HAP-1 (cell line): ENCODE measurements at regions not wholly inside any gene's neighbourhood (a gene's known extent, or its start where the extent isn't known, plus 50 kb on each side); places are given as distances from the start of the nearest gene placed in this dataset.

Source experiments
- DNase-seq, 2 experiments: peaks; one replicate each; pipeline ENCODE4 v3.0.0-alpha.2; 2016 to 2020; ENCODE audit warnings: low spot score in 2 of 2
- H3K27me3 ChIP-seq: fragments of 250-450 bp; sonication (Bioruptor Pico); 2 replicates; pipeline ENCODE4 v1.5.1; 2020; ENCODE audit warnings: low read depth, mild to moderate bottlenecking, moderate library complexity
- H3K36me3 ChIP-seq: fragments of 250-450 bp; sonication (Bioruptor Pico); replicated peaks from 2 replicates; pipeline ENCODE4 v1.5.1; 2020; ENCODE audit warnings: mild to moderate bottlenecking
- H3K4me1 ChIP-seq: fragments of 250-450 bp; sonication (Bioruptor Pico); 2 replicates; pipeline ENCODE4 v1.5.1; 2020; ENCODE audit warnings: mild to moderate bottlenecking
- H3K4me3 ChIP-seq: fragments of 250-450 bp; sonication (Bioruptor Pico); 2 replicates; pipeline ENCODE4 v1.5.1; 2020; ENCODE audit warnings: mild to moderate bottlenecking, moderate library complexity
- H3K9me3 ChIP-seq: fragments of 250-450 bp; sonication (Bioruptor Pico); 2 replicates; pipeline ENCODE4 v1.5.1; 2020; ENCODE audit warnings: mild to moderate bottlenecking, moderate library complexity
- in situ Hi-C: fragments of 300-500 bp; cut with MboI; formaldehyde crosslinking; loops from 3 replicates; pipeline ENCODE4 v1.14.3; 2020; ENCODE audit warnings: low sequenced_read_pairs, inconsistent platforms, mixed read lengths

DNA sequence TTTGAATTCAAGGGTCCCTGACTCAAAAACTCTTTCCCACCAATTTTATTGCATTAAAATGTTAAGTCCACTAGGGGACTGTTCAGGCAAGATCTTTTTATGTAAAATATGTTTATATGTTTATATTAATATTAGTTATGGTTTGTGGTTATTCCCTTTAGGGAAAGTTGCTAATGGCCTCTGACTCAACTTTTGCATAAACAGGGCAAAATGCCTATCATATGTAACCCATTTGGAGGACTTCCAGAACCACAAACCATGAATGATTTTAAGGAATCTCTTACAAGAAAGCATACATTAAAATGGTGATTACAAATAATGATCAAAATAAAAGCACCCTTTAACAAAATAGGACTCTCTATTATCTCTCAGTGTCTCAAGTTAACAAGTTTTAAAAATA, 1484.5 kb upstream of the ZEB2 start:
- H3K4me3 ChIP-seq = no peak overlapping the region
- DNase-seq = no peak
- H3K36me3 ChIP-seq = no peaks in the 10 kb centered on the region
- H3K27me3 ChIP-seq = no peaks in the 10 kb centered on the region
- peaks cover 2% of the 10 kb centered on the region; the same call in 1 of the 2 replicates for H3K4me1 ChIP-seq
- H3K9me3 ChIP-seq = no peaks in the 10 kb centered on the region
- in situ Hi-C loops = no loop called here

DNA sequence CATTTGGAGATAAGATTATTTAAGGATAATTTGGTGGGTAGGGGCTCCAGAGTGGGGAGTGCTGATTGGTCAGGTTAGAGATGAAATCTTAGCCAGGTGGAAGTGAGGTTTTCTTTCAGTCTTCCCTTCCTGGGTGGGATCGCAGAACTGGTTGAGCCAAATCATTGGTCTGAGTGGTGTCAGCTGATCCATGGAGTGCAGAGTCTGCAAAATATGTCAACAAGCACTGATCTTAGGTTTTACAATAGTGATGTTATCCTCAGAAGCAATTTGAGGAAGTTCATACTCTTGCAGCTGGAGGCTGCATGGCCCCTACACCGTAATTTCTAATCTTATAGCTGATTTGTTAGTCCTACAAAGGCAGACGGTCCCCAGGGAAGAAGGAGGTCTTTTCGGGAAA, 1483.4 kb upstream of the ZEB2 start:
- Histone ChIP-seq H3K36me3 (no peaks in the 10 kb centered on the region), H3K4me1 (peaks cover 2% of the 10 kb centered on the region; the same call in 1 of the 2 replicates), H3K4me3 (no peak overlapping the region), H3K9me3 (no peaks in the 10 kb centered on the region), H3K27me3 (no peaks in the 10 kb centered on the region)
- in situ Hi-C loops = no loop called here
- peak in 1 of 2 experiments; percentile 21 for DNase-seq

DNA sequence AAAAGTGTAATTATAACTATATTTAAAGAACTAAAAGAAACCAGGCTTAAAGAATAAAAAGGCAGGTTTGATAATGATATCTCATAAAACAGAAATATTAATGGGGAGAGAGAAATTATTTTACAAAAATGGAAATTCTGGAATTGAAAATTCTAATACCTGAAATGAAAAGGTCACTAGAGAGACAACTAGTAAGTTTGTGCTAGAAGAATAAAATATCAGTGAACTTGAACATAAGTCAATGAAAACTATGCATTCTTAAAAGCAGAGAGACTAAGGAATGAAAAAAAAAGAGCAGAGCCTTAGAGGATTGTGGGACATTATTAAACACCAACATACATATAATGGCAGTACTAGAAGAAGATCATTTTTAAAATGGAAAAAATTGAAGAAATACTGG, 1475.0 kb upstream of the ZEB2 start:
- Histone ChIP-seq H3K4me3 (no peak overlapping the region), H3K27me3 (no peaks in the 10 kb centered on the region), H3K9me3 (no peaks in the 10 kb centered on the region), H3K36me3 (no peaks in the 10 kb centered on the region), H3K4me1 (no peaks in the 10 kb centered on the region)
- no peak for DNase-seq
- in situ Hi-C loops = no loop called here

DNA sequence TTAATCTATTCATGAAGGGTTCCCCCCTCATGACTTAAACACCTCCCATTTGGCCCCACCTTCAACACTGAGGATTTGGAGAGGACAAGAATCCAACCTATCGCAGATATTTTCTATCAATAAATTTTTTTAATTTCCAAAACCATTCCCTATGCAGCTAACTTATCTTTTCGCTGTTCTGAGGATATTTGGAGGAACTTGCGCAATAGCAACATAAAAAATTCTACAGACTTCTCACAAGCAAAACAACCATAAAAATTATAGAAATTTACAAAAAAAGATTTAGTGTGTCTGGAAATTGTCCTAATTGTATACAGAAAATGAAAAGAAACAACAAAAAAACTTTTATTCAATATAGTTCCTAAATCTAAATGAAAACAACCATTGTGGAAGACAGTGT, 1472.7 kb upstream of the ZEB2 start:
- Histone ChIP-seq H3K9me3 (no peaks in the 10 kb centered on the region), H3K36me3 (no peaks in the 10 kb centered on the region), H3K4me3 (no peak overlapping the region), H3K27me3 (no peaks in the 10 kb centered on the region), H3K4me1 (no peaks in the 10 kb centered on the region; the same call in 1 of the 2 replicates)
- in situ Hi-C loops = no loop called here
- DNase-seq = no peak

DNA sequence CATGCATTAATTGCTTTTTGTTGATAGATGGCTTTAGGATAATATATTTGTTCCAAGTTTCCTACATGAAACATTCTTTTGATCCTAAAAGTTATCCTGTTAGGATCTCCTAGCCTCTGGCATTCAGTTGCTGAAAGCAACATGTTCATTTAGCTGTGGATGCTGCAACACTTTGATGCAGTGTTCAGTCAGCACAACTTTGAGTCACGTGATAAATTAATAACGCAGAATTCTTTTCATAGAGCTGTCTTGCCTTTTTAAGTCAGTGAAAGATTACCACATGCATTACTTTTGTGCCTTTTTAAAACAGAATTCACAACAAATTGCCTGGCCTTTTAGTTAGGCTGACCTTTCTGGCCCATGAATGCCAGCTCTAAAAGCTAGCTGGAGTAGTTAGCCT, 1467.9 kb upstream of the ZEB2 start:
- Histone ChIP-seq H3K4me3 (no peak overlapping the region), H3K4me1 (no peaks in the 10 kb centered on the region; the same call in 1 of the 2 replicates), H3K36me3 (no peaks in the 10 kb centered on the region), H3K27me3 (no peaks in the 10 kb centered on the region), H3K9me3 (no peaks in the 10 kb centered on the region)
- no peak for DNase-seq
- in situ Hi-C loops = no loop called here

DNA sequence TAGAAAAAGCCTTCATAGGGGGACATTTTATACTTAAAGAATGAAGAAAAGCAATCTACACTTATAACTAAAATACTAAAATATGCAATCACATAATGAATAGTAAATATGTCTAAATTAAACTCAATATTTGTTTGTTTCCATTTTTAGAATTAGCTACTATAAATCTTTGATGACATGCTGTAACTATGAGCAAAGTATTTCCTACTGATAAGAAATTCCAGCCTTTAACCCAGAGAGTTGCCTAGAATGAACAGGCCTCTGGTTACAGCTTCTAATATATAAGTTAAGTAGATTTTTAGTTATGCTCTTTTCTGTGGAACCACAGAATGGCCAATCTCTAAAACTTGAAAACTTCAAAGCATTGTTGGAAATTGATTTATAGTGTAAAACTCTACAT, 1465.6 kb upstream of the ZEB2 start:
- no peak for DNase-seq
- in situ Hi-C loops = no loop called here

DNA sequence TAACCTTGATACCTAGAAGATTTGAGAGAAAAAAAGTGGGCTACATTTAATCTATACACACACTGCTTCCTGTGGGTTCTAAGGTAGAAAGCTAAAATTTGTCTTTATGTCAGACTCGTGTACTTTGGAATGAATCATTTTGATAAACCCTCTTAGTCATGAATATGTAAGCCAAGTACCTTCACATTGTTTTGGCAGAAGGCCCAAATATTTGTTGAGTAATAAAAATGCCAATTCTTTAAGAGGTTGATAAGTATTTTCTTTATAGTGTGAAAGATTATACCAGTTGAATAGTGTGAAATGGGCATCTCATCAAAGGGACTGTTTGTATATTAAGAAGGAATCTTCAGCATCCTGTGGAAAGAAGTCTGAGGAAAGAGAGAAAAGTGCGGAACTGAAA, 1464.7 kb upstream of the ZEB2 start:
- no peaks in the 10 kb centered on the region for H3K9me3 ChIP-seq
- H3K27me3 ChIP-seq = no peaks in the 10 kb centered on the region
- H3K36me3 ChIP-seq = no peaks in the 10 kb centered on the region
- no peak overlapping the region for H3K4me3 ChIP-seq
- no peak for DNase-seq
- no peaks in the 10 kb centered on the region; the same call in 1 of the 2 replicates for H3K4me1 ChIP-seq
- in situ Hi-C loops = no loop called here

More for the DNA sequence above, 1465.6 kb upstream of the ZEB2 start:
- H3K4me3 ChIP-seq = no peak overlapping the region
- no peaks in the 10 kb centered on the region for H3K27me3 ChIP-seq
- no peaks in the 10 kb centered on the region; the same call in 1 of the 2 replicates for H3K4me1 ChIP-seq
- H3K9me3 ChIP-seq = no peaks in the 10 kb centered on the region
- no peaks in the 10 kb centered on the region for H3K36me3 ChIP-seq

DNA sequence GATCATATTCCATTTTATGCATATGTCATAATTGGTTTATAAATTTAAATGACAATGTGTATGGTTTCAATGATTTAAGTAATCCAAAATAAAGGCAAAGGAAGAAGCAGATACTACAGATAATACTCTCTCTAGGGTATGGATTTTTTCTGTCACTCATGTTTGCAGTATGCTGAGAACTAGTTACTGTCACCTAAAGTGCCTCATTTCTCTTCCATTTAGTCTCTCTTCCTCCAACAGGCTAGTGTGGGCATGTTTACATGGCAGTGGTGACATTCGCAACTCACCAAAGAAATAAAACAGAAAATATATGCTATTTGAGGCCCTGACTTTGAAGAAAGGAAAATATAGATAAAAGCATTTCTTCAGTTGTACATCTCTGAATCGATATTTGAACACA, 1460.4 kb upstream of the ZEB2 start:
- Histone ChIP-seq H3K36me3 (no peaks in the 10 kb centered on the region), H3K9me3 (no peaks in the 10 kb centered on the region), H3K27me3 (no peaks in the 10 kb centered on the region), H3K4me3 (no peak overlapping the region), H3K4me1 (no peaks in the 10 kb centered on the region)
- in situ Hi-C loops = no loop called here
- no peak for DNase-seq

DNA sequence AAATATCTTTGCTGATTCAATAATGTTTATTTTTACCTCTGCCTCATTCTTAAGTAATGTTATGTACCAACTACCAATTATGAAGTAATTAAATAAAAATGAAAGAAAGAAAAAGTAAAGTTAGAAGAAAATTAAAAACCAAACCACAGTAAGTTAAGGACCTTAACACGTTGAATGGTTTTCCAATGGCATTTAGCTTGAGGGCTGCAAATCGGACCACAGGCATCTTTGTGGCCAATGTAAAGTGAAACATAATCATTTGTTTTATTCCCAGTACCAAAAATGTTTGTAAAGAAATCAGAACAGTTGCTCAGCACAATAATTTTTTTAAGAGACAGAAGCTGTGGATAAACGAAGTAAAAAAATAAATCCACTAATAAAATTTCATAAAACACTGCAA, 1455.5 kb upstream of the ZEB2 start:
- no peaks in the 10 kb centered on the region for H3K9me3 ChIP-seq
- DNase-seq = no peak
- no peaks in the 10 kb centered on the region for H3K27me3 ChIP-seq
- no peak overlapping the region for H3K4me3 ChIP-seq
- in situ Hi-C loops = no loop called here
- H3K4me1 ChIP-seq = no peaks in the 10 kb centered on the region
- H3K36me3 ChIP-seq = no peaks in the 10 kb centered on the region

DNA sequence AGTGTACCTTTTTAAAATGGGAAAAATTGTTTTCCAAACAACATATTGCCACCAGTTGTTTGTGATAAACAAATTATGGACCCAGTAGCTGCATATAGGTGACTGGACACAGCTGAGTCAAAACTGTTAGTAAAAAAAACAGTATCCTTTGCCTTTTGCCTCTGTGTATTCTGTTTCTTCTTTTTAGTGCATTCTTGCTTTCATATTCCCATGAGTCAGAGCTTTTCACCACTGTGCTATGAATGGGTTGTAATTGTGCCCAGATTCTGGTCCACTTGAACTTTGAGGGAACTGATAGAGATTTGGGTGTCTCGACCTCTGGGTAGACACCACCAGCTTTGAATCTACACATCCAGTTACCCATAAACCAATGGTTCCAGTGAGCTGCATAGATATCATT, 1441.9 kb upstream of the ZEB2 start:
- DNase-seq = no peak
- in situ Hi-C loops = no loop called here

DNA sequence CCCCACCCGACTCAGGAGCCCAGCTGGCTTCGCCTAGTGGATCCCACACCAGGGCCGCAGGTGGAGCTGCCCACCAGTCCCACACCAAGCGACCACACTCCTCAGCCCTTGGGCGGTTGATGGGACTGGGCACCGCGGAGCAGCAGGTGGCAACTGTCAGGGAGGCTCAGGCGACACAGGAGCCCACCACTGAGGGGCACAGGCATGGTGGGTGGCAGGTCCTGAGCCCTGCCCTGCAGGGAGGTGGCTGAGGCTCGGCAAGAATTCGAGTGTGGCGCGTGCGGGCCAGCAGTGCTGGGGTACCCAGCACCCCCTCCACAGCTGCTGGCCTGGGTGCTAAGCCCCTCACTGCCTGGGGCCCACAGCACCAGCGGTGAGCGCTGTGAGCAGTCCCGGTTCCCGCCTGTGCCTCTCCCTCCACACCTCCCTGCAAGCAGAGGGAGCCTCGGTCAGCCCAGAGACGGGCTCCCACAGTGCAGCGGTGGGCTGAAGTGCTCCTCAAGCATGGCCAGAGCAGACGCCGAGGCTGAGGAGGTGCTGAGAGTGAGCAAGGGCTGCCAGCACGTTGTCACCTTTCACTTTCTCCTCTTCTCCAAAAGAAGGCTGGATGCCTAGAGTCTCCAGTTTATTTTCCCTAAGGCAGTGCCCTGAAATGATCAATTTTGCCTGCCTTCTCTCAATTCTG, 1440.7 kb upstream of the ZEB2 start:
- H3K4me1 ChIP-seq = peaks cover 2% of the 10 kb centered on the region; the same call in 1 of the 2 replicates
- in situ Hi-C loops = no loop called here
- H3K27me3 ChIP-seq = no peaks in the 10 kb centered on the region
- H3K9me3 ChIP-seq = peaks cover 2% of the 10 kb centered on the region
- no peaks in the 10 kb centered on the region for H3K36me3 ChIP-seq
- no peak overlapping the region for H3K4me3 ChIP-seq
- no peak for DNase-seq

More for the DNA sequence above, 1441.9 kb upstream of the ZEB2 start:
- H3K4me3 ChIP-seq = no peak overlapping the region
- H3K4me1 ChIP-seq = peaks cover 2% of the 10 kb centered on the region; the same call in 1 of the 2 replicates
- no peaks in the 10 kb centered on the region for H3K27me3 ChIP-seq
- no peaks in the 10 kb centered on the region for H3K36me3 ChIP-seq
- H3K9me3 ChIP-seq = peaks cover 2% of the 10 kb centered on the region

DNA sequence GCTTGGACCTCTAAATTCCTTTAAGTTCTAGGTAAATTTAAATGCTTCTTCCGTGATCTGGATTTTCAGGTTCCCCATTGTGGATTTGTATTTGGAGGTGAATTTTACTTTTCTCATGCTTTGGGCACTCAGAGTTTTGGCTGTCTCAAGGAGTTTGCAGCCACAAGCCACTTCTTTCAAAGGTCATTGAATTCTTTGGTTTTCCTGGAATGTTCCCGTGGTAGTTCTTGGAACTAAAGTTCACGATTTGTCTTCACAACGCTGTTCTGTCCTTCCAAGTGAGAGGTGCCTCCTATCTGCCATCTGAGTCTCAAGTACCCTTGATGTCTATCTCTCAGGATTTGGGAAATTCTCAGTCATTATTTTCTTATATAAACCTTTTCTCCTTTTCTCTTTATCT, 1438.7 kb upstream of the ZEB2 start:
- peaks cover 4% of the 10 kb centered on the region for H3K9me3 ChIP-seq
- in situ Hi-C loops = no loop called here
- H3K36me3 ChIP-seq = no peaks in the 10 kb centered on the region
- no peak for DNase-seq
- no peaks in the 10 kb centered on the region for H3K27me3 ChIP-seq
- no peak overlapping the region for H3K4me3 ChIP-seq
- no peaks in the 10 kb centered on the region for H3K4me1 ChIP-seq

DNA sequence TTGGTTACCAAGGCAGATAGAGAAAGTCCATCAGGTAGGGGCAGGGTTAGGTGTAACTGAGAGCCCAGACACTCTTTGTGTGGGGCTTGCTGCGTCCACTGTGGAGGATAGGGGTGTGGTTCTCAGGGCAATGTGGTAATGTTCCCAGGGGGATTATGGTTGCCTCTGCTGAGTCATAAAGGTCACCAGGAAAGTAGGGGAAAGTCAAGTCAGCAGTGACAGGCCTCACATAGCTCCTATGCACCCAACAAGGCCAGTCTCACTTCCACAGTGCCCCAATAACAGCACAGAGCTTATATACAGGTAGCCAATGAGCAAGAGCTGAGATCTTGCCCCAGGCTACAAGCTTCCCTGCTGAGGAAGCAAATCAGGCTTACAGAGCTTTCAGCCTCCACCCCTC, 1438.0 kb upstream of the ZEB2 start:
- in situ Hi-C loops = no loop called here
- no peak overlapping the region for H3K4me3 ChIP-seq
- peaks cover 4% of the 10 kb centered on the region for H3K9me3 ChIP-seq
- H3K36me3 ChIP-seq = no peaks in the 10 kb centered on the region
- no peak for DNase-seq
- H3K4me1 ChIP-seq = no peaks in the 10 kb centered on the region
- H3K27me3 ChIP-seq = no peaks in the 10 kb centered on the region

DNA sequence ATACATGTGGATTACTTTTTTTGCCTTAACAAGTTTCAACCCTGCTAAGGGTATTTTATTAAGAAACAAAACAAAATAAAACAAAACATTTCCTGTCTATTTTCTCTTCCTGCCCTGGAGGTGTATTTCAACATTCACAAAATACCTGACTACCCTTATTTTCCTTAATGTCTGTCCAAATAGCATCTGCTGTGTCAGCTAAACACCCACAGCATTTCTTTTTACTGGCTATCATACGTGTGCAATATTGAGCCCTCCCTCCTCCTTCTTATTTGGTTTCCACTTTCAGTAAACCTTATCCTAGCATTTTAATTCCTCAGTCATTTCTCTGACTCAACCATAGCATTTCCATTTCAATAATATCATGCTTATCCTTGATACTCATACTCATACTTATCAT, 1420.0 kb upstream of the ZEB2 start:
- in situ Hi-C loops = no loop called here
- no peak overlapping the region for H3K4me3 ChIP-seq
- no peaks in the 10 kb centered on the region for H3K27me3 ChIP-seq
- no peaks in the 10 kb centered on the region for H3K9me3 ChIP-seq
- H3K36me3 ChIP-seq = no peaks in the 10 kb centered on the region
- no peak for DNase-seq
- H3K4me1 ChIP-seq = no peaks in the 10 kb centered on the region

DNA sequence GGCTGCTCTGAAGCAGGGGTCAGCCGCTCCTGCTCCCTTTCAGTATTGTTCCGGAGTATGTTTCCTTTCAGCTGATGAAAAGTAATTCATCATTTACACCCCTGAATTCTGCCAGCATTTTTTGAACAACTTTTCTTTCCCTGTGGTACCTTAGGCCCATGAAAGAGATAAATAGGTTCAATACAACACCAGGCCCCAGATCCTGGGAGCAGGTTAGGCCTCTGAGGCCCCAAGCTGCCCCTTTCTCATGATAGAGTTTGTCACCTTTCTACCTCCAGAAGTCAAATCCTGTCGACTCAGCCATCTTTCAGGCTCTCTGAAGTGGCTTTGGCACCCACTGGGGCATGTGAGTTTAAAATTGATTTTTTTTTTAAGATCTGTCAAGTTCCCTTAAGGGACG, 1415.1 kb upstream of the ZEB2 start:
- H3K4me1 ChIP-seq = peaks cover 7% of the 10 kb centered on the region
- no peaks in the 10 kb centered on the region for H3K27me3 ChIP-seq
- H3K9me3 ChIP-seq = no peaks in the 10 kb centered on the region
- H3K36me3 ChIP-seq = no peaks in the 10 kb centered on the region
- H3K4me3 ChIP-seq = no peak overlapping the region
- in situ Hi-C loops = no loop called here
- DNase-seq = no peak
